ENCODE measurements at regions not wholly inside any gene's neighbourhood (a gene's known extent, or its start where the extent isn't known, plus 50 kb on each side); places are given as distances from the start of the nearest gene placed in this dataset.

DNA sequence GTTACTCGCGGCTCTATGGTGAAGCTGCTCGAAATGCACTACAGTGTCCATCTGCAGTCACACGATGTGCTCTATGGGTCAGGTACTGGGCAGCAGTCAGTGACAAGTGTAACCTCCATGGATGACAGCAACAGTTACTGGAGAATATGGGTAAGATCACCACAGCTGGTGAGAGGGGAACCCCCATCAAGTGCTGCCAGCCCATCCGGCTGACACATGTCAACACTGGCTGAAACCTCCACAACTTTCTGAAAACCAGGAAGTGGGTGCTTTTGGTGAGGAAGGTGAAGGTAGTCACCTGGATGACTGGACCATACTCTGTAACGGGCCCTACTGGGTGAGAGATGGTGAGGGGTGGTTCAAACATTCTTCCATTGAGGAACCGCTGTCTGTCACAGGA, 87.4 kb upstream of the C15orf39 start:
- Histone ChIP-seq H3K9ac (ENCODE audit: insufficient read depth, low read depth, low read length) (no peak overlapping the region), H3K4me2 (ENCODE audit: low read depth, low read length) (no peak overlapping the region), H3K27me3 (ENCODE audit: control insufficient read depth in 1 of 2, insufficient read depth in 2 of 2, low read length in 2 of 2) (0 out of 5 replicates have a peak, but pooled peaks cover 0 to 1% of the 10 kb centered on the region in 2 experiments), H3K27ac (ENCODE audit: extremely low read length, insufficient read depth, low read length) (no peak overlapping the region), H2AFZ (ENCODE audit: low read length) (no peak overlapping the region), H3K79me2 (ENCODE audit: insufficient read depth, low read length) (no peaks in the 10 kb centered on the region), H3K36me3 (replicated peaks in 1 of 2; ENCODE audit: control insufficient read depth in 1 of 2, insufficient read depth in 2 of 2, low read length in 2 of 2) (no peaks in the 10 kb centered on the region), H3K9me3 (ENCODE audit: low read length) (peaks cover 5% of the 10 kb centered on the region; the same call in 1 of the 2 replicates), H3K4me3 (replicated peaks in 1 of 3; ENCODE audit: insufficient read depth in 1 of 3, low read depth in 2 of 3, low read length in 3 of 3) (no peak overlapping the region), H3K4me1 (ENCODE audit: insufficient read depth, low read length) (peaks cover 33% of the 10 kb centered on the region), H4K20me1 (ENCODE audit: insufficient read depth, low read length) (no peaks in the 10 kb centered on the region)
- DNase-seq (ENCODE audit: low spot score) (no peak), FAIRE-seq (no peak), ATAC-seq (no peak)
- in situ Hi-C loops (cut with HindIII; ENCODE audit: extremely low pct_ligation_motif_present, low pct_unique_long_range_greater_than_20kb) (no loop called here), intact Hi-C loops (cut with micrococcal nuclease; ENCODE audit: unreplicated experiment) (no loop called here)
- POLR2A ChIA-PET, result no interaction called here
- 88% methylated on average over 7 of the region's 7 CpGs for WGBS (ENCODE audit: low lambda C conversion rate)
- BruUV-seq (replicated peaks), result no TSS peak
- CTCF ChIA-PET (ENCODE audit: low intra/inter-chr PET ratio, low total read pairs), result no interaction called here
- TF ChIP-seq CBX2 (IDR thresholded peaks at IDR 0.05; ENCODE audit: low read depth, low read length) (no peak), CBX2 (CRISPR knock-in tag; IDR thresholded peaks at IDR 0.05; ENCODE audit: low read depth) (no peak), ETV6 (CRISPR knock-in tag; conservative IDR thresholded peaks at IDR 0.05) (no peak), RELA (CRISPR knock-in tag; IDR thresholded peaks at IDR 0.05) (no peak), KDM5A (IDR thresholded peaks at IDR 0.05; ENCODE audit: borderline replicate concordance, low read length) (no peak), HOXA7 (CRISPR knock-in tag; IDR thresholded peaks at IDR 0.05) (no peak), ZNF12 (CRISPR knock-in tag; IDR thresholded peaks at IDR 0.05) (no peak), NBN (conservative IDR thresholded peaks at IDR 0.05) (no peak), REPIN1 (CRISPR knock-in tag; IDR thresholded peaks at IDR 0.05; ENCODE audit: borderline replicate concordance, low read depth) (no peak), TCF12 (IDR thresholded peaks at IDR 0.05) (no peak), TCF12 (CRISPR knock-in tag; IDR thresholded peaks at IDR 0.05) (no peak), ATRX (CRISPR knock-in tag; IDR thresholded peaks at IDR 0.05; ENCODE audit: borderline replicate concordance) (no peak), ZIK1 (CRISPR knock-in tag; IDR thresholded peaks at IDR 0.05; ENCODE audit: borderline replicate concordance, low read depth) (no peak)
- TF ChIP-seq, protein P1, sequence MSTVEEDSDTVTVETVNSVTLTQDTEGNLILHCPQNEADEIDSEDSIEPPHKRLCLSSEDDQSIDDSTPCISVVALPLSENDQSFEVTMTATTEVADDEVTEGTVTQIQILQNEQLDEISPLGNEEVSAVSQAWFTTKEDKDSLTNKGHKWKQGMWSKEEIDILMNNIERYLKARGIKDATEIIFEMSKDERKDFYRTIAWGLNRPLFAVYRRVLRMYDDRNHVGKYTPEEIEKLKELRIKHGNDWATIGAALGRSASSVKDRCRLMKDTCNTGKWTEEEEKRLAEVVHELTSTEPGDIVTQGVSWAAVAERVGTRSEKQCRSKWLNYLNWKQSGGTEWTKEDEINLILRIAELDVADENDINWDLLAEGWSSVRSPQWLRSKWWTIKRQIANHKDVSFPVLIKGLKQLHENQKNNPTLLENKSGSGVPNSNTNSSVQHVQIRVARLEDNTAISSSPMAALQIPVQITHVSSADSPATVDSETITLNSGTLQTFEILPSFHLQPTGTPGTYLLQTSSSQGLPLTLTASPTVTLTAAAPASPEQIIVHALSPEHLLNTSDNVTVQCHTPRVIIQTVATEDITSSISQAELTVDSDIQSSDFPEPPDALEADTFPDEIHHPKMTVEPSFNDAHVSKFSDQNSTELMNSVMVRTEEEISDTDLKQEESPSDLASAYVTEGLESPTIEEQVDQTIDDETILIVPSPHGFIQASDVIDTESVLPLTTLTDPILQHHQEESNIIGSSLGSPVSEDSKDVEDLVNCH (CRISPR knock-in tag; IDR thresholded peaks at IDR 0.05), result no peak
- TF ChIP-seq, protein P2, sequence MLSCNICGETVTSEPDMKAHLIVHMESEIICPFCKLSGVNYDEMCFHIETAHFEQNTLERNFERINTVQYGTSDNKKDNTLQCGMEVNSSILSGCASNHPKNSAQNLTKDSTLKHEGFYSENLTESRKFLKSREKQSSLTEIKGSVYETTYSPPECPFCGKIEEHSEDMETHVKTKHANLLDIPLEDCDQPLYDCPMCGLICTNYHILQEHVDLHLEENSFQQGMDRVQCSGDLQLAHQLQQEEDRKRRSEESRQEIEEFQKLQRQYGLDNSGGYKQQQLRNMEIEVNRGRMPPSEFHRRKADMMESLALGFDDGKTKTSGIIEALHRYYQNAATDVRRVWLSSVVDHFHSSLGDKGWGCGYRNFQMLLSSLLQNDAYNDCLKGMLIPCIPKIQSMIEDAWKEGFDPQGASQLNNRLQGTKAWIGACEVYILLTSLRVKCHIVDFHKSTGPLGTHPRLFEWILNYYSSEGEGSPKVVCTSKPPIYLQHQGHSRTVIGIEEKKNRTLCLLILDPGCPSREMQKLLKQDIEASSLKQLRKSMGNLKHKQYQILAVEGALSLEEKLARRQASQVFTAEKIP (CRISPR knock-in tag; IDR thresholded peaks at IDR 0.05; ENCODE audit: borderline replicate concordance), result no peak
- TF ChIP-seq, protein P3, sequence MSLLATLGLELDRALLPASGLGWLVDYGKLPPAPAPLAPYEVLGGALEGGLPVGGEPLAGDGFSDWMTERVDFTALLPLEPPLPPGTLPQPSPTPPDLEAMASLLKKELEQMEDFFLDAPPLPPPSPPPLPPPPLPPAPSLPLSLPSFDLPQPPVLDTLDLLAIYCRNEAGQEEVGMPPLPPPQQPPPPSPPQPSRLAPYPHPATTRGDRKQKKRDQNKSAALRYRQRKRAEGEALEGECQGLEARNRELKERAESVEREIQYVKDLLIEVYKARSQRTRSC (CRISPR knock-in tag; IDR thresholded peaks at IDR 0.05; ENCODE audit: low read depth), result no peak
- TF ChIP-seq, protein P4, sequence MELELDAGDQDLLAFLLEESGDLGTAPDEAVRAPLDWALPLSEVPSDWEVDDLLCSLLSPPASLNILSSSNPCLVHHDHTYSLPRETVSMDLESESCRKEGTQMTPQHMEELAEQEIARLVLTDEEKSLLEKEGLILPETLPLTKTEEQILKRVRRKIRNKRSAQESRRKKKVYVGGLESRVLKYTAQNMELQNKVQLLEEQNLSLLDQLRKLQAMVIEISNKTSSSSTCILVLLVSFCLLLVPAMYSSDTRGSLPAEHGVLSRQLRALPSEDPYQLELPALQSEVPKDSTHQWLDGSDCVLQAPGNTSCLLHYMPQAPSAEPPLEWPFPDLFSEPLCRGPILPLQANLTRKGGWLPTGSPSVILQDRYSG (CRISPR knock-in tag; IDR thresholded peaks at IDR 0.05), result no peak

Measured in HepG2 (cell line).